ENCODE measurements at regions not wholly inside any gene's neighbourhood (a gene's known extent, or its start where the extent isn't known, plus 50 kb on each side); places are given as distances from the start of the nearest gene placed in this dataset.
A peak's percentile ranks its signal among the peaks of the same experiment; 100 is the strongest.

- Histone ChIP-seq H3K36me3 (ENCODE audit: control insufficient read depth, insufficient read depth, low read length) (no peaks in the 10 kb centered on the region), H3K27ac (ENCODE audit: low read depth, low read length) (no peak overlapping the region), H3K9me3 (ENCODE audit: control insufficient read depth, insufficient read depth, low read depth, low read length) (no peaks in the 10 kb centered on the region), H3K4me3 (ENCODE audit: low read depth, low read length) (no peak overlapping the region), H3K4me1 (ENCODE audit: control insufficient read depth, insufficient read depth, low read length) (no peaks in the 10 kb centered on the region), H3K27me3 (ENCODE audit: control insufficient read depth, insufficient read depth, low read length) (no peaks in the 10 kb centered on the region), H3K9ac (ENCODE audit: low read length) (no peak overlapping the region)
These were observed 701.6 kb upstream of the ZEB2 start for GRCh38 chr2:145221516-145221915.

GRCh38 chr2:145221032-145221431, 701.1 kb upstream of the ZEB2 start:
- Histone ChIP-seq H3K27ac (ENCODE audit: low read depth, low read length) (no peak overlapping the region), H3K27me3 (ENCODE audit: control insufficient read depth, insufficient read depth, low read length) (no peaks in the 10 kb centered on the region), H3K4me3 (ENCODE audit: low read depth, low read length) (no peak overlapping the region), H3K9me3 (ENCODE audit: control insufficient read depth, insufficient read depth, low read depth, low read length) (no peaks in the 10 kb centered on the region), H3K4me1 (ENCODE audit: control insufficient read depth, insufficient read depth, low read length) (no peaks in the 10 kb centered on the region), H3K36me3 (ENCODE audit: control insufficient read depth, insufficient read depth, low read length) (no peaks in the 10 kb centered on the region), H3K9ac (ENCODE audit: low read length) (no peak overlapping the region)

DNA sequence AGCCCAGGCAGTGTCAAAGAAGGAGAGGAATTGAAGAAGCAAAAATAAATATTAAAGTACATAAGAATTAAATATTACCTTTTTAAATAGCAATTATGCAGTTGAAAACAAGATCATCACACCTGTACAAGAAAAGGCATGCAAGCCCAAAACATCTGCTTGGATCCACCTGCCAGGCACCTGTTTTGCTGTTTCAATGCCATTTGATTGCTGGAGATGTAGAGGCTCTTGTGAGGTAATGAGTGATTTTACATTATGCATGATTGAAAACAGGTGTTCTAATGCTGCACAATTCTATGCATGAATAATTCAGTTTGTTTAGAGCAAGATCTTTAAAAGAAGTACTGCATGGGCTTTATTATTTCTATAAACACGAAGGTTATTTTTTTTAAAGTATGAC, 700.6 kb upstream of the ZEB2 start:
- Histone ChIP-seq H3K4me3 (ENCODE audit: low read depth, low read length) (no peak overlapping the region), H3K27ac (ENCODE audit: low read depth, low read length) (no peak overlapping the region), H3K9ac (ENCODE audit: low read length) (no peak overlapping the region), H3K9me3 (ENCODE audit: control insufficient read depth, insufficient read depth, low read depth, low read length) (no peaks in the 10 kb centered on the region), H3K4me1 (ENCODE audit: control insufficient read depth, insufficient read depth, low read length) (no peaks in the 10 kb centered on the region), H3K36me3 (ENCODE audit: control insufficient read depth, insufficient read depth, low read length) (no peaks in the 10 kb centered on the region), H3K27me3 (ENCODE audit: control insufficient read depth, insufficient read depth, low read length) (no peaks in the 10 kb centered on the region)

- H3K9ac ChIP-seq (ENCODE audit: low read length): no peak overlapping the region
- H3K4me1 ChIP-seq (ENCODE audit: control insufficient read depth, insufficient read depth, low read length): no peaks in the 10 kb centered on the region
- no peaks in the 10 kb centered on the region for H3K27me3 ChIP-seq (ENCODE audit: control insufficient read depth, insufficient read depth, low read length)
- H3K9me3 ChIP-seq (ENCODE audit: control insufficient read depth, insufficient read depth, low read depth, low read length): no peaks in the 10 kb centered on the region
- H3K4me3 ChIP-seq (ENCODE audit: low read depth, low read length): no peak overlapping the region
- H3K36me3 ChIP-seq (ENCODE audit: control insufficient read depth, insufficient read depth, low read length): no peaks in the 10 kb centered on the region
- H3K27ac ChIP-seq (ENCODE audit: low read depth, low read length): no peak overlapping the region
These were observed 688.0 kb upstream of the ZEB2 start for GRCh38 chr2:145207884-145208283.

DNA sequence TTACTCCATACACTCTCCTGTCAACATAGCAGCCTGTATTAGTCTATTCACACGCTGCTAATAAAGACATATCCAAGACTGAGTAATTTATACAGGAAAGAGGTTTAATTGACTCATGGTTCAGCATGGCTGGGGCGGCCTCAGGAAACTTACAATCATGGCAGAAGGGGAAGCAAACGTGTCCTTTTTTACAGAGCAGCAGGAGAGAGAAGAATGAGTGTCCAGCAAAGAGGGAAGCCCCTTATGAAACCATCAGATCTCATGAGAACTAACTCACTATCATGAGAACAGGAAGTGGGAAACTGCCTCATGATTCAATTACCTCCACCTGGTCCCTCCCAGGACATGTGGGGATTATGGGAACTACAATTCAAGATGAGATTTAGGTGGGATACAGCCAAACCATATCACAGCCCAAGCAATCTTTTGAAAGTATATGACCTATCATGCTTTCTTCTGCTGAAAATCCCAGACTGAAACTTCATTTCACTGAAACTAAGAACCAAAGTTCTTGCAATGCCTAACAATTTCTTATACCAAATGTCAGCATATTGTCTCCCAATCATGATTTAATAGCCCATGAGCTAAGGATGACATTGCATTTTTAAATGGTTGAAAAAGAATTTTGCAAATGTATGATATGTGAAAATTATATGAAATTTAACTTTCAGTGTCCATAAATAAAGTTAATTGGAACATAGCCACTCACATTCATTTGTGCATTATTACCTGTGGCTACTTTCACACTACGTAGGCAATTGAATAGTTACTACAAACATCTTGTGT, 686.8 kb upstream of the ZEB2 start:
- no peak overlapping the region for H3K9ac ChIP-seq (ENCODE audit: low read length)
- no peaks in the 10 kb centered on the region for H3K36me3 ChIP-seq (ENCODE audit: control insufficient read depth, insufficient read depth, low read length)
- no peak overlapping the region for H3K4me3 ChIP-seq (ENCODE audit: low read depth, low read length)
- H3K27ac ChIP-seq (ENCODE audit: low read depth, low read length): no peak overlapping the region
- H3K27me3 ChIP-seq (ENCODE audit: control insufficient read depth, insufficient read depth, low read length): no peaks in the 10 kb centered on the region
- H3K9me3 ChIP-seq (ENCODE audit: control insufficient read depth, insufficient read depth, low read depth, low read length): no peaks in the 10 kb centered on the region
- no peaks in the 10 kb centered on the region for H3K4me1 ChIP-seq (ENCODE audit: control insufficient read depth, insufficient read depth, low read length)

- Histone ChIP-seq H3K27me3 (ENCODE audit: control insufficient read depth, insufficient read depth, low read length) (no peaks in the 10 kb centered on the region), H3K27ac (ENCODE audit: low read depth, low read length) (no peak overlapping the region), H3K9ac (ENCODE audit: low read length) (no peak overlapping the region), H3K4me3 (ENCODE audit: low read depth, low read length) (no peak overlapping the region), H3K4me1 (ENCODE audit: control insufficient read depth, insufficient read depth, low read length) (no peaks in the 10 kb centered on the region), H3K36me3 (ENCODE audit: control insufficient read depth, insufficient read depth, low read length) (no peaks in the 10 kb centered on the region), H3K9me3 (ENCODE audit: control insufficient read depth, insufficient read depth, low read depth, low read length) (no peaks in the 10 kb centered on the region)
These were observed 684.0 kb upstream of the ZEB2 start for GRCh38 chr2:145203891-145204290.

GRCh38 chr2:145199827-145200706, 680.1 kb upstream of the ZEB2 start:
- peaks cover 3% of the 10 kb centered on the region; the same call in 1 of the 2 replicates for H3K4me1 ChIP-seq (ENCODE audit: control insufficient read depth, insufficient read depth, low read length)
- H3K9me3 ChIP-seq (ENCODE audit: control insufficient read depth, insufficient read depth, low read depth, low read length): no peaks in the 10 kb centered on the region
- H3K27ac ChIP-seq (ENCODE audit: low read depth, low read length): no peak overlapping the region
- no peak overlapping the region for H3K4me3 ChIP-seq (ENCODE audit: low read depth, low read length)
- no peaks in the 10 kb centered on the region for H3K27me3 ChIP-seq (ENCODE audit: control insufficient read depth, insufficient read depth, low read length)
- H3K36me3 ChIP-seq (ENCODE audit: control insufficient read depth, insufficient read depth, low read length): no peaks in the 10 kb centered on the region
- no peak overlapping the region for H3K9ac ChIP-seq (ENCODE audit: low read length)

- Histone ChIP-seq H3K9me3 (ENCODE audit: control insufficient read depth, insufficient read depth, low read depth, low read length) (no peaks in the 10 kb centered on the region), H3K36me3 (ENCODE audit: control insufficient read depth, insufficient read depth, low read length) (no peaks in the 10 kb centered on the region), H3K9ac (ENCODE audit: low read length) (no peak overlapping the region), H3K4me1 (ENCODE audit: control insufficient read depth, insufficient read depth, low read length) (peaks cover 14% of the 10 kb centered on the region), H3K4me3 (ENCODE audit: low read depth, low read length) (no peak overlapping the region), H3K27me3 (ENCODE audit: control insufficient read depth, insufficient read depth, low read length) (no peaks in the 10 kb centered on the region), H3K27ac (ENCODE audit: low read depth, low read length) (no peak overlapping the region)
These were observed 679.1 kb upstream of the ZEB2 start for GRCh38 chr2:145199042-145199441.

DNA sequence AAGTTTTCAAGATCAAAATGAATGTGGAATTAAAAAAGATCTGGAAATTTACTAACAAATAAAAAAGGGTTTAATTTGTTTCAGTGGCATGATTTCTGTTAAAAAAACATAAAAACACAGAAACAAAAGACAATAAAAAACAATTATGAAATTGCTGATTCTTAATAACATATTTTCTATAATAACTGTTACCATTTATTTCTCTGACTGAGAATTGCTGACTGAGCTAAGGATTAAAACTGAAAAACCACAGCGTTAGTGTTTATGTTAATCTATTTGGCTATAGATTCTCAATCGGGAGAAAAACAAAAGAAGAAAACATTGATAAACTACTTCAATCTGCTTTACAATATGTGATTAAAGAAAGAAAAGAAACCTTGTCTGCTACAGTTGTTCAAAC, 678.6 kb upstream of the ZEB2 start:
- Histone ChIP-seq H3K36me3 (ENCODE audit: control insufficient read depth, insufficient read depth, low read length) (no peaks in the 10 kb centered on the region), H3K9ac (ENCODE audit: low read length) (no peak overlapping the region), H3K4me1 (ENCODE audit: control insufficient read depth, insufficient read depth, low read length) (peaks cover 18% of the 10 kb centered on the region), H3K27me3 (ENCODE audit: control insufficient read depth, insufficient read depth, low read length) (no peaks in the 10 kb centered on the region), H3K9me3 (ENCODE audit: control insufficient read depth, insufficient read depth, low read depth, low read length) (no peaks in the 10 kb centered on the region), H3K4me3 (ENCODE audit: low read depth, low read length) (no peak overlapping the region), H3K27ac (ENCODE audit: low read depth, low read length) (no peak overlapping the region)

DNA sequence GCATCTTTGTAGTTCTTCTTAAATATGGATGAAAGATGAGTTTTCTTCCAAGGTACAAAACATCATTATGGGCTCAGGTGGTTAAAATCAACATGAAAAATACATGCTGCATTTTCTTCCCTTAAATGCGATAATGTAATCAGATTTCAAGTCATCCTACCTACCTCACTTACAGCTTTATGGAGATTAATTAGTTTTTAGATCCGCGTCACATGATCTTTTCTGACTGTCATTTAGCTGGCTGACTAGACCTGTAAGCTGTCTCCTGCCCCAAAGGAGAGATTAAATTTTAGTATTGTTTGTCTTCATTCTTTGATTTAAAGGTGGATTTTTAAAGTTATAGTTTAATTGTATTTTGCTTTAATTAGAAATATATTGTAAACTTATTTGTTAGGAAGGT, 678.0 kb upstream of the ZEB2 start:
- Histone ChIP-seq H3K4me1 (ENCODE audit: control insufficient read depth, insufficient read depth, low read length) (peaks cover 18% of the 10 kb centered on the region), H3K27ac (ENCODE audit: low read depth, low read length) (no peak overlapping the region), H3K4me3 (ENCODE audit: low read depth, low read length) (no peak overlapping the region), H3K27me3 (ENCODE audit: control insufficient read depth, insufficient read depth, low read length) (no peaks in the 10 kb centered on the region), H3K9ac (ENCODE audit: low read length) (no peak overlapping the region), H3K9me3 (ENCODE audit: control insufficient read depth, insufficient read depth, low read depth, low read length) (no peaks in the 10 kb centered on the region), H3K36me3 (ENCODE audit: control insufficient read depth, insufficient read depth, low read length) (no peaks in the 10 kb centered on the region)

GRCh38 chr2:145194673-145195072, 674.8 kb upstream of the ZEB2 start:
- Histone ChIP-seq H3K9ac (ENCODE audit: low read length) (no peak overlapping the region), H3K36me3 (ENCODE audit: control insufficient read depth, insufficient read depth, low read length) (no peaks in the 10 kb centered on the region), H3K9me3 (ENCODE audit: control insufficient read depth, insufficient read depth, low read depth, low read length) (no peaks in the 10 kb centered on the region), H3K27ac (ENCODE audit: low read depth, low read length) (peak overlapping the region; percentile 53; the same call in 1 of the 2 replicates), H3K4me3 (ENCODE audit: low read depth, low read length) (no peak overlapping the region), H3K4me1 (ENCODE audit: control insufficient read depth, insufficient read depth, low read length) (peaks cover 21% of the 10 kb centered on the region), H3K27me3 (ENCODE audit: control insufficient read depth, insufficient read depth, low read length) (no peaks in the 10 kb centered on the region)

Measured in HUES6 (cell line).